ENCODE measurements at regions not wholly inside any gene's neighbourhood (a gene's known extent, or its start where the extent isn't known, plus 50 kb on each side); places are given as distances from the start of the nearest gene placed in this dataset.

DNA sequence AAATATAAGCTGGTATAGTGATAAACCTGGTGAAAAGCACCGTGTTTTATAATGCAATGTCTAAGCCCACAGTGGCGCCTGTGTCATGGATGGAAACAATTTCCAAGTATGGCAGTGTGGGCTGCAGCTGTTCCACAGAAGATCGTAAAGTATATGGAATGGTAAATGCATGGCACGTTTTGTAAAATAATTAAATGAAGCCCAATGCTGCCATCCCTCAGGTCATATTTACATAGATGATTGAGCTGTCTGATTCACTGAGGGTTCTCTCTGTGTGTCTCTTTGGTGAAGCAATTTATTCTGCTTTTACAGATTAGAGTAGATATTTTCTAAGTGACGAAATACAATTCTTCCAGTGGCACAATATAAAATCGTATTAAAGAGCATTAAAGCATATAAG lies 164.8 kb downstream of the ASMT start (continued):
- TF ChIP-seq SP4 (IDR thresholded peaks at IDR 0.05; ENCODE audit: low read length) (no peak), SAP30 (IDR thresholded peaks at IDR 0.05; ENCODE audit: insufficient read depth, insufficient replicate concordance, low read length) (no peak), EGR1 (IDR thresholded peaks at IDR 0.05; ENCODE audit: borderline replicate concordance, low read depth, low read length) (no peak), GABPA (IDR thresholded peaks at IDR 0.05; ENCODE audit: borderline replicate concordance, insufficient read depth, low read length) (no peak)

All from H1 (cell line).